ENCODE measurements at regions not wholly inside any gene's neighbourhood (a gene's known extent, or its start where the extent isn't known, plus 50 kb on each side); places are given as distances from the start of the nearest gene placed in this dataset.

- ChIA-PET POLR2A (ENCODE audit: unreplicated experiment) (no interaction called here), CTCF (no interaction called here)
- no peaks in the 10 kb centered on the region for H3K9me3 ChIP-seq (ENCODE audit: low read length)
- H3K27me3 ChIP-seq (ENCODE audit: low read length) = no peaks in the 10 kb centered on the region
- no peak overlapping the region for H3K27ac ChIP-seq (ENCODE audit: low read length)
- no peaks in the 10 kb centered on the region for H4K20me1 ChIP-seq (ENCODE audit: low read length)
- H3K79me2 ChIP-seq (ENCODE audit: low read length) = no peaks in the 10 kb centered on the region
- intact Hi-C loops (cut with micrococcal nuclease) = no loop called here
- DNase-seq (no peak), ATAC-seq (no peak)
- H3K9me2 ChIP-seq (replicated peaks; ENCODE audit: low read length) = no peaks in the 10 kb centered on the region
- H3K4me2 ChIP-seq (ENCODE audit: low read length) = no peak overlapping the region
- H2AFZ ChIP-seq (ENCODE audit: low read length) = no peak overlapping the region
- no peaks in the 10 kb centered on the region for H3F3A ChIP-seq (ENCODE audit: low read length, unreplicated experiment)
- TF ChIP-seq EZH2 (IDR thresholded peaks at IDR 0.05; ENCODE audit: low read length, unreplicated experiment) (no peak), CTCF (conservative IDR thresholded peaks at IDR 0.05; ENCODE audit: low read depth, low read length) (no peak), EZH2phosphoT487 (IDR thresholded peaks at IDR 0.05; ENCODE audit: borderline replicate concordance, low read length) (no peak)
- H3K36me3 ChIP-seq (ENCODE audit: low read depth, low read length) = no peaks in the 10 kb centered on the region; the same call in 1 of the 2 replicates
- BruUV-seq (replicated peaks) = no TSS peak
- H3K4me3 ChIP-seq (ENCODE audit: low read length) = no peak overlapping the region
- no peaks in the 10 kb centered on the region for H3K4me1 ChIP-seq (ENCODE audit: insufficient read depth, low read length)
- no peak overlapping the region for H3K9ac ChIP-seq (ENCODE audit: low read length)
Observed at GRCh38 chr4:11769434-11769833, 340.7 kb upstream of the HS3ST1 start.

GRCh38 chr4:11768251-11768972, 339.7 kb upstream of the HS3ST1 start:
- Histone ChIP-seq H3K36me3 (ENCODE audit: low read depth, low read length) (no peaks in the 10 kb centered on the region; the same call in 1 of the 2 replicates), H3K4me1 (ENCODE audit: insufficient read depth, low read length) (no peaks in the 10 kb centered on the region), H2AFZ (ENCODE audit: low read length) (no peak overlapping the region), H3K79me2 (ENCODE audit: low read length) (no peaks in the 10 kb centered on the region), H4K20me1 (ENCODE audit: low read length) (no peaks in the 10 kb centered on the region), H3K27me3 (ENCODE audit: low read length) (no peaks in the 10 kb centered on the region), H3K9me3 (ENCODE audit: low read length) (no peaks in the 10 kb centered on the region), H3K27ac (ENCODE audit: low read length) (no peak overlapping the region), H3K4me2 (ENCODE audit: low read length) (no peak overlapping the region), H3F3A (ENCODE audit: low read length, unreplicated experiment) (no peaks in the 10 kb centered on the region), H3K9ac (ENCODE audit: low read length) (no peak overlapping the region), H3K4me3 (ENCODE audit: low read length) (no peak overlapping the region), H3K9me2 (replicated peaks; ENCODE audit: low read length) (no peaks in the 10 kb centered on the region)
- BruUV-seq (replicated peaks) = no TSS peak
- ATAC-seq (no peak), DNase-seq (no peak)
- intact Hi-C loops (cut with micrococcal nuclease) = no loop called here
- ChIA-PET CTCF (no interaction called here), POLR2A (ENCODE audit: unreplicated experiment) (no interaction called here)
- TF ChIP-seq CTCF (conservative IDR thresholded peaks at IDR 0.05; ENCODE audit: low read depth, low read length) (no peak), EZH2 (IDR thresholded peaks at IDR 0.05; ENCODE audit: low read length, unreplicated experiment) (no peak), EZH2phosphoT487 (IDR thresholded peaks at IDR 0.05; ENCODE audit: borderline replicate concordance, low read length) (no peak)

- Histone ChIP-seq H3K9me3 (ENCODE audit: low read length) (no peaks in the 10 kb centered on the region), H3K9ac (ENCODE audit: low read length) (no peak overlapping the region), H2AFZ (ENCODE audit: low read length) (no peak overlapping the region), H4K20me1 (ENCODE audit: low read length) (no peaks in the 10 kb centered on the region), H3K36me3 (ENCODE audit: low read depth, low read length) (no peaks in the 10 kb centered on the region; the same call in 1 of the 2 replicates), H3K79me2 (ENCODE audit: low read length) (no peaks in the 10 kb centered on the region), H3K9me2 (replicated peaks; ENCODE audit: low read length) (no peaks in the 10 kb centered on the region), H3K4me1 (ENCODE audit: insufficient read depth, low read length) (no peaks in the 10 kb centered on the region), H3K27me3 (ENCODE audit: low read length) (no peaks in the 10 kb centered on the region), H3K4me2 (ENCODE audit: low read length) (no peak overlapping the region), H3F3A (ENCODE audit: low read length, unreplicated experiment) (no peaks in the 10 kb centered on the region), H3K4me3 (ENCODE audit: low read length) (no peak overlapping the region), H3K27ac (ENCODE audit: low read length) (no peak overlapping the region)
- intact Hi-C loops (cut with micrococcal nuclease) = no loop called here
- DNase-seq = peak; percentile 68
- CTCF ChIA-PET = interaction anchor here (1.0 kb wide), 1 partner anchor 188 kb away, joined by 6 read pairs; no protein-coding TSS in a partner anchor
- ATAC-seq = peak; percentile 77
- no TSS peak for BruUV-seq (replicated peaks)
- POLR2A ChIA-PET (ENCODE audit: unreplicated experiment) = no interaction called here
- TF ChIP-seq CTCF (conservative IDR thresholded peaks at IDR 0.05; ENCODE audit: low read depth, low read length) (peak; percentile 75), EZH2 (IDR thresholded peaks at IDR 0.05; ENCODE audit: low read length, unreplicated experiment) (no peak), EZH2phosphoT487 (IDR thresholded peaks at IDR 0.05; ENCODE audit: borderline replicate concordance, low read length) (no peak)
Observed at GRCh38 chr4:11765849-11766453, 337.3 kb upstream of the HS3ST1 start.

Data from PC-3 (cell line).